ENCODE measurements at regions not wholly inside any gene's neighbourhood (a gene's known extent, or its start where the extent isn't known, plus 50 kb on each side); places are given as distances from the start of the nearest gene placed in this dataset.

GRCh38 chr11:112539741-112540140, 279.1 kb upstream of the PLET1 start:
- TF ChIP-seq CTCF (CRISPR knock-in tag; IDR thresholded peaks at IDR 0.05) (no peak), DPF2 (CRISPR knock-in tag; IDR thresholded peaks at IDR 0.05; ENCODE audit: borderline replicate concordance, low read depth) (no peak), RAD21 (CRISPR knock-in tag; IDR thresholded peaks at IDR 0.05) (no peak), NFIC (IDR thresholded peaks at IDR 0.05; ENCODE audit: low read length) (no peak), CREB1 (IDR thresholded peaks at IDR 0.05) (no peak), CREB1 (CRISPR knock-in tag; IDR thresholded peaks at IDR 0.05) (no peak), TARDBP (CRISPR knock-in tag; IDR thresholded peaks at IDR 0.05) (no peak), ZFAT (CRISPR knock-in tag; conservative IDR thresholded peaks at IDR 0.05) (no peak), MNT (IDR thresholded peaks at IDR 0.05) (no peak)
- TF ChIP-seq, protein P1, sequence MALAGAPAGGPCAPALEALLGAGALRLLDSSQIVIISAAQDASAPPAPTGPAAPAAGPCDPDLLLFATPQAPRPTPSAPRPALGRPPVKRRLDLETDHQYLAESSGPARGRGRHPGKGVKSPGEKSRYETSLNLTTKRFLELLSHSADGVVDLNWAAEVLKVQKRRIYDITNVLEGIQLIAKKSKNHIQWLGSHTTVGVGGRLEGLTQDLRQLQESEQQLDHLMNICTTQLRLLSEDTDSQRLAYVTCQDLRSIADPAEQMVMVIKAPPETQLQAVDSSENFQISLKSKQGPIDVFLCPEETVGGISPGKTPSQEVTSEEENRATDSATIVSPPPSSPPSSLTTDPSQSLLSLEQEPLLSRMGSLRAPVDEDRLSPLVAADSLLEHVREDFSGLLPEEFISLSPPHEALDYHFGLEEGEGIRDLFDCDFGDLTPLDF (CRISPR knock-in tag; IDR thresholded peaks at IDR 0.05) = no peak

Measured in HepG2 (cell line).